H1 (cell line): ENCODE measurements at regions not wholly inside any gene's neighbourhood (a gene's known extent, or its start where the extent isn't known, plus 50 kb on each side); places are given as distances from the start of the nearest gene placed in this dataset.

Experiments used
- SIN3A ChIP-seq, 2 experiments: IDR thresholded peaks in 1 of 2; conservative IDR thresholded peaks in 1 of 2; 2 replicates each; pipeline ENCODE4 v1.6.1; 2011 to 2012; ENCODE audit warnings: low read length in 2 of 2, improper control_type of control experiment in 1 of 2, low read depth in 1 of 2, mild to moderate bottlenecking in 1 of 2

DNA sequence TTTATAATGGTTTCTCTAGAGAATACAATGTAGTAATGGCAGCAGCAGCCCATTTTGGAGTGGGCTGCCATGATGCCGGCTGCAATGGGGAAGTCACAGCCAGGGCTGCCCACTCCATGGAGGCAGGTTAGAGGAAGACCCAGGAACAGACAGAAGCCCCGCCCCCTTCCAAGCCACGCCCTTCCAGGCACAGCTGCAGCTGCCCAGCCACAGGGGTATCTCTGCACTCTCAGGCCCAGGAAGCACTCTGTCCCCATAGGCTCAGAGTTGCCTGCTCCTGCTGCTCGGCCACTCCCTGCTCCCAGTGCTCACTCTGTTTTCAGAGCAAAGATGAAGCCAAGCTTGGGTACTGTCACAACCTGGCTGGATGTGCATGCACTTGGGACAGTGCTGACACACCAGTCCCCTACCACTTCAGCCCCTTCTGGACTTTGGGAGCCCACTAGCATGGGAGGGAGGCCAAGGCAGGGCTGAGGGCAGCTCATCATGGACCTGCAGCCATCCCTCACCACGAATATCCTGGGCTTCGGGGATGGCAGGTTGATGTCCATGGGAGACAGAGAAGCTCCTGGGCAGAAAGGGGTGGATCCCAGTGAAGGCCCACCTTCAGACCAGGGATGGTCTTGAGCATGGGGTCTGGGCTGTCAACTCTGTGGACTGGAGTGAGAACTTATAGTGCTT is 1224.2 kb downstream of the SLITRK5 start (continued):
- no peak for TF ChIP-seq SIN3A (conservative IDR thresholded peaks at IDR 0.05 in 1 of 2, IDR thresholded peaks at IDR 0.05 in 1 of 2; ENCODE audit: low read depth in 1 of 2, low read length in 2 of 2)
